GM13976 (cell line): ENCODE measurements at regions not wholly inside any gene's neighbourhood (a gene's known extent, or its start where the extent isn't known, plus 50 kb on each side); places are given as distances from the start of the nearest gene placed in this dataset.
"Not testable (repeated sequence)": the region's sequence is repeated elsewhere in the genome, so short reads cannot be mapped to it uniquely, and the experiment has no call there.

Source experiments
- DNase-seq: peaks from one replicate; pipeline ENCODE4 v3.0.0; 2012; ENCODE audit warnings: low spot score
- in situ Hi-C: fragments of 300-500 bp; cut with MboI; formaldehyde crosslinking; loops from one replicate; pipeline ENCODE4 v1.12.0; 2022; ENCODE audit warnings: low sequenced_read_pairs, mixed read lengths, inconsistent platforms; ENCODE audit not compliant: unreplicated experiment
- TF ChIP-seq, protein P1 (sequence below): IDR thresholded peaks from 2 replicates; pipeline ENCODE4 v1.5.1; 2012; ENCODE audit warnings: borderline replicate concordance, mild to moderate bottlenecking; ENCODE audit not compliant: insufficient read depth; ENCODE audit errors: extremely low read depth, missing control alignments, control extremely low read depth

DNA sequence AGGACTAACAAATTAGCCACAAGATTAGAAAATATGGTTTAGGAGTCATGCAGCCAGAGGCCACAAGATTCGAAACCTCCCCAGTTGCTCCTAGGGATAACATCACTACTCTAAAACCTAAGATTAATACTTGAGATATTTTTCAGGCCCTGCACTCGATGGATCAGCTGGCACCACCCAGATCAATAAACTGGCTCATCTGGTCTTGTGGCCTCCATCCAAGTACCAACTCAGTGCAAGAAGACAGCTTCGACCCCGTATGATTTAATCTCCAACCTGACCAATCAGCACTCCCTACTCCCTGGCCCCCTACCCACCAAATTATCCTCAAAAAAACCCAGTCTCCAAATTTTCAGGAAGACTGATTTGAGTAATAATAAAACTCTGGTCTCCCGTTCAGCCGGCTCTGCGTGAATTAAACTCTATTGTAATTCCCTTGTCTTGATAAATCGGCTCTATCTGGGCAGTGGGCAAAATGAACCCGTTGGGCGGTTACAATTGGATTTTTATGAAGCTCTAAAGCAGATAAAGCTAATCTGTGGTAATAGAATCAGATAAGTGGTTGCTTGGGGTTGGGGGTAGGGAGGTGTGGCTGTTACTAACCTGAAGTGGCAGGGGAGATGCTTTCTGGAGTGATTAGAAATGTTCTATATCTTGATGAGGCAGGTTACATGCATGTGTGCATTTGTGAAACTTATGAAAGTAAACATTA, 91.8 kb upstream of the ATXN3L start:
- TF ChIP-seq, protein P1, sequence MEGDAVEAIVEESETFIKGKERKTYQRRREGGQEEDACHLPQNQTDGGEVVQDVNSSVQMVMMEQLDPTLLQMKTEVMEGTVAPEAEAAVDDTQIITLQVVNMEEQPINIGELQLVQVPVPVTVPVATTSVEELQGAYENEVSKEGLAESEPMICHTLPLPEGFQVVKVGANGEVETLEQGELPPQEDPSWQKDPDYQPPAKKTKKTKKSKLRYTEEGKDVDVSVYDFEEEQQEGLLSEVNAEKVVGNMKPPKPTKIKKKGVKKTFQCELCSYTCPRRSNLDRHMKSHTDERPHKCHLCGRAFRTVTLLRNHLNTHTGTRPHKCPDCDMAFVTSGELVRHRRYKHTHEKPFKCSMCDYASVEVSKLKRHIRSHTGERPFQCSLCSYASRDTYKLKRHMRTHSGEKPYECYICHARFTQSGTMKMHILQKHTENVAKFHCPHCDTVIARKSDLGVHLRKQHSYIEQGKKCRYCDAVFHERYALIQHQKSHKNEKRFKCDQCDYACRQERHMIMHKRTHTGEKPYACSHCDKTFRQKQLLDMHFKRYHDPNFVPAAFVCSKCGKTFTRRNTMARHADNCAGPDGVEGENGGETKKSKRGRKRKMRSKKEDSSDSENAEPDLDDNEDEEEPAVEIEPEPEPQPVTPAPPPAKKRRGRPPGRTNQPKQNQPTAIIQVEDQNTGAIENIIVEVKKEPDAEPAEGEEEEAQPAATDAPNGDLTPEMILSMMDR = no peak
- no peak for DNase-seq
- in situ Hi-C loops = no loop called here

DNA sequence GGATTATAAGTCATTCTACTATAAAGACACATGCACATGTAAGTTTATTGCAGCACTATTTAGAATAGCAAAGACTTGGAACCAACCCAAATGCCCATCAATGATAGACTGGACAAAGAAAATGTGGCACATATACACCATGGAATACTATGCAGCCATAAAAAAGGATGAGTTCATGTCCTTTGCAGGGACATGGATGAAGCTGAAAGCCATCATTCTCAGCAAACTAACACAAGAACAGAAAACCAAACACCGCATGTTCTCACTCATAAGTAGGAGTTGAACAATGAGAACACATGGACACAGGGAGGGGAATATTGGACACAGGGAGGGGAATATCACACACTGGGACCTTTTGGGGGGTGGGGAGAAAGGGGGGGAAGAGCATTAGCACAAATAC, 88.7 kb upstream of the ATXN3L start:
- DNase-seq, in situ Hi-C loops: not testable (repeated sequence)

DNA sequence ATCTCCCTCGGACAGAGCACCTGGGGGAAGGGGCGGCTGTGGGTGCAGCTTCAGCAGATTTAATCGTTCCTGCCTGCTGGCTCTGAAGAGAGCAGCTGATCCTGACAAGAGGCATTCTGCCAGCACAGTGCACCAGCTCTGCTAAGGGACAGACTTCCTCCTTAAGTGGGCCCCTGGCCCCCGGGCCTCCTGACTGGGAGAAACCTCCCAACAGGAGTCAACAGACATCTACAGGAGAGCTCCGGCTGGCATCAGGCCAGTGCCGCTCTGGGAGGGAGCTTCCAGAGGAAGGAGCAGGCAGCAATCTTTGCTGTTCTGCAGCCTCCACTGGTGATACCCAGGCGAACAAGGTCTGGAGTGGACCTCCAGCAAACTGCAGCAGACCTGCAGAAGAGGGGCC, 84.9 kb upstream of the ATXN3L start:
- DNase-seq, in situ Hi-C loops: not testable (repeated sequence)

DNA sequence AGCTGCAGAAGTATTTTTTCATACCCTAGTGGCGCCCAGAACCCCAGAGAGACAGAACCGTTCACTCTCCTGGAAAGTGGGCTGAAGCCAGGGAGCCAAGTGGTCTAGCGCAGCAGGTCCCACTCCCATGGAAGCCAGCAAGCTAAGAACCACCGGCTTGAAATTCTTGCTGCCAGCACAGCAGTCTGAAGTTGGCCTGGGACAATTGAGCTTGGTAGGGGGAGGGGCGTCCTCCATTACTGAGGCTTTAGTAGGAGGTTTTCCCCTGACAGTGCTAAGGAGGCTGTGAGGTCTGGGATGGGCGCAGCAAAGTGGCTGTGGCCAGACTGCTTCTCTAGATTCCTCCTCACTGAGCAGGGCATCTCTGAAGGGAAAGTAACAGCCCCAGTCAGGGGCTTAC, 84.5 kb upstream of the ATXN3L start:
- TF ChIP-seq, protein P1 = no peak
- DNase-seq = no peak
- in situ Hi-C loops = no loop called here

DNA sequence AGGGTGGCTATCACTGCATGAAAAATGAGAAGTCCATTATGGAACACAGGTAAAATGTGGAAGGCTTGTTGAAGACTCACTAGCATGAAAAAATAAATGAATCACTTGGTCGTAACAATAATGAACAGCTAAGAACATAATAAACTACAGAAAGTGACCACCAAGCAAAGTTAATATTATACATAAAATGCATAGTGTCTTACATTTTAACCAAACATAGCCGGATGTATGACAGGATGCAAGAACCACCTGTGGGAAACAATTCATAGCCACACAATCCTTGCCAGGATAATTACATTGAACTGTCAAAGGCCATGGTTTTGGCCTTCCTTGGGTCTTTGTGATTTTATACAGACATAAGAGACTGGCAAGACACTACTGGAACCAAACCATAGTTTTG, 81.9 kb upstream of the ATXN3L start:
- in situ Hi-C loops = no loop called here
- DNase-seq = no peak
- TF ChIP-seq, protein P1 = no peak

DNA sequence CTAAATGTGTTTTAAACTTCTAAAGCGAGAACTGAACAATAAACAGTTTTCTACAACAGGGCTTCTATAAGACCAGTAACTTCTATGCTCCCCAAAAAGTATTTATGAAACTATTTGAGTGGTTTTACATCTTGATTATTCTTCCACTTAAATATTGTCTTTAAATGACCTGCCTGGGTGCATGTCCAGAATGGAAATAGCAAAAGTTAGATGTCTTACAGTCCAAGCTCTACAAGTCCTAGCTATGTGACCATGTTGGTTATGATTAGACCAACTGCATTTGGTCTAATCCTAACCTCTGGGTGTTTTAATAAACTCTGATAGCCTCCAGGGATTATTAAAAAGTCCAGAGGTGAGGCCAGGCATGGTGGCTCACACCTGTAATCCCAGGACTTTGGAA, 79.0 kb upstream of the ATXN3L start:
- no peak for DNase-seq
- in situ Hi-C loops = no loop called here
- TF ChIP-seq, protein P1 = no peak

DNA sequence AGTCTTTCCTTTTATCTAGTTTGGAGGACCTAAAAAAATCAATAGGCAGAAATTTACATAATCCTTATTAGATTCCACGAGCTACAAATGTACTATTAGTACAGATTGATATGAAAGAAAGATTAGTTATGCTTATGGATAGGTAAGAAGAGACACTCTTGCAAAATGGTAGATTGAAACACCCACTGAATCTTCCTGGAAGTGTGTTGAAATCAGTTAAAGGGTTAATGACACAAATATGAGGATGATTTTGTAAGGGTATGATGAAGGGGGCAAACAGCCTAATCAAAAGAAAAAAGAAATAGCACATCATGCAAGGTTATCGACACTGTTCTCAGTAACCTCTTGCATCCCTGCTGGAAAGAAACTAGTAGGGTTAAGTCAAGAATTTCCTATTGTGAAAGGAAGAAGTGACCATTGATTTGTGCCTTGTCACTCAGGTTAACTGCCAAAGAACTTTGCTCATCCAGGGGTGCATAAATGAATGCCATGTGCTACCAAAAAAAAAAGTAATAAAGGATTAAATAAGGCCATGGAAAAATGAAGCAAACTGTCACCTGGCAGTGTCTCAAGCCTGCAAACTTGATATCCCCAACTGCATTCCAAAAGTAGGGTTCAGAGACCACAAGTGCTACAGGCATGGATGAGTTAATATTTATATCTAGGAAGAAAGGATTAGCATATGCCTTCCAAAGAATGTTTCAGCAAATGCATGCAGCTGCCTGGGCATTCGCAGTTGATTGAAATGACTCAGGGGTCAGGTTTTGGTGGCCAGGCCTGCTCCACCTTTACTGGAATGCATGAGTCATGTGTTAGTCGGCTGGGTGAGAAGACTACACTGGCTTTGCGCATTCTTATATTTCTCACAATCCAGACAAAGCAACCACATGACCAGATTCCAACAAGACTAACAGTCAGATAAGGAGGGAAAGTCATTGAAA, 78.3 kb upstream of the ATXN3L start:
- in situ Hi-C loops = no loop called here
- DNase-seq = no peak
- TF ChIP-seq, protein P1 = no peak
